ENCODE measurements at regions not wholly inside any gene's neighbourhood (a gene's known extent, or its start where the extent isn't known, plus 50 kb on each side); places are given as distances from the start of the nearest gene placed in this dataset.

DNA sequence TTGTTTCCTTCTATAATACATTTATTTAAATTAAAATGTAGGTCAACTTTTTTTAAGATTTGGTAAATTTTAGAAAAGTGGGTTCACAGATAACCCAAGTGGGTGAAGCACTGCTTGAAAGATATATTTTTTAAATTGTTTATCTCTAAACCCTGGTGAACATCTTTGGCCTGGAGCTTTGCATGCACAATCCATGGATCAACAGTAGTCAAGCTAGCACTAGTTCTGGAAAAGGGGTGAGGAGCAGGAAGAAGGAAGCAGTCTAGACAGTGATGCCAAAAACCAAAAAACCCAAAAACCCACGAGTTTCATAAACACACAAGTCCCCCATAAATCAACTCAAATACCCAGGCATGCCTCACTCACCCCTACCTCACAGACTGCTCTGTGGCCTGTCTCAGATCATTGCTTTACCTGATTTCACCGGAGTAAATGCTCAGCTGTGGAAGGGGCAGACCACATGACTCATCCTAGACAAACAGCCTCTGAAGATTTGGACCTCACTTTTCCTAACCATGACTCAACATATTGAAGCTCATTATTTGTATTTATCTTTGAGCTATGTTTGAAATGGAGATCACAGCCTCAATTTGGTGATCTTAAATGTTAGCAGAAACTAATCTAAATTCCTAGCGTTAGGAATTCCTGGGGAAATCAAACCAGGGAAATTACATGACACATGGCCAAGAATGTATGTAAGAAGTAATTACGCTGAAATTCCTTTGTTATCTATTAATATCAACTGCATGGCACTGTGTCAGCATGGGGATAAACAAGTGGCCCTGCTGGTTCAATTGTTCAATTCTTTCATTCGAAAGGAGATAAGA is 149.6 kb downstream of the ZNF608 start (continued):
- TF ChIP-seq, protein P1, sequence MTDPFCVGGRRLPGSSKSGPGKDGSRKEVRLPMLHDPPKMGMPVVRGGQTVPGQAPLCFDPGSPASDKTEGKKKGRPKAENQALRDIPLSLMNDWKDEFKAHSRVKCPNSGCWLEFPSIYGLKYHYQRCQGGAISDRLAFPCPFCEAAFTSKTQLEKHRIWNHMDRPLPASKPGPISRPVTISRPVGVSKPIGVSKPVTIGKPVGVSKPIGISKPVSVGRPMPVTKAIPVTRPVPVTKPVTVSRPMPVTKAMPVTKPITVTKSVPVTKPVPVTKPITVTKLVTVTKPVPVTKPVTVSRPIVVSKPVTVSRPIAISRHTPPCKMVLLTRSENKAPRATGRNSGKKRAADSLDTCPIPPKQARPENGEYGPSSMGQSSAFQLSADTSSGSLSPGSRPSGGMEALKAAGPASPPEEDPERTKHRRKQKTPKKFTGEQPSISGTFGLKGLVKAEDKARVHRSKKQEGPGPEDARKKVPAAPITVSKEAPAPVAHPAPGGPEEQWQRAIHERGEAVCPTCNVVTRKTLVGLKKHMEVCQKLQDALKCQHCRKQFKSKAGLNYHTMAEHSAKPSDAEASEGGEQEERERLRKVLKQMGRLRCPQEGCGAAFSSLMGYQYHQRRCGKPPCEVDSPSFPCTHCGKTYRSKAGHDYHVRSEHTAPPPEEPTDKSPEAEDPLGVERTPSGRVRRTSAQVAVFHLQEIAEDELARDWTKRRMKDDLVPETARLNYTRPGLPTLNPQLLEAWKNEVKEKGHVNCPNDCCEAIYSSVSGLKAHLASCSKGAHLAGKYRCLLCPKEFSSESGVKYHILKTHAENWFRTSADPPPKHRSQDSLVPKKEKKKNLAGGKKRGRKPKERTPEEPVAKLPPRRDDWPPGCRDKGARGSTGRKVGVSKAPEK (CRISPR knock-in tag; IDR thresholded peaks at IDR 0.05; ENCODE audit: borderline replicate concordance), result no peak
- TF ChIP-seq ZBTB7B (CRISPR knock-in tag; IDR thresholded peaks at IDR 0.05) (0 out of 2 replicates have a peak, but pooled peaks have one; percentile 60), NFE2L2 (IDR thresholded peaks at IDR 0.05; ENCODE audit: low read length) (peak; percentile 95), PCBP1 (IDR thresholded peaks at IDR 0.05; ENCODE audit: borderline replicate concordance, low read depth, low read length) (no peak), ZNF569 (CRISPR knock-in tag; IDR thresholded peaks at IDR 0.05; ENCODE audit: borderline replicate concordance) (no peak), ZNF530 (CRISPR knock-in tag; IDR thresholded peaks at IDR 0.05; ENCODE audit: low read depth) (no peak), MXI1 (IDR thresholded peaks at IDR 0.05; ENCODE audit: borderline replicate concordance, low read depth, low read length) (peak; percentile 56; the same call in 1 of the 3 replicates), TOE1 (CRISPR knock-in tag; IDR thresholded peaks at IDR 0.05) (no peak), ATF7 (IDR thresholded peaks at IDR 0.05) (no peak), ATF7 (CRISPR knock-in tag; IDR thresholded peaks at IDR 0.05) (no peak), RBAK (CRISPR knock-in tag; IDR thresholded peaks at IDR 0.05) (no peak), HMG20A (CRISPR knock-in tag; IDR thresholded peaks at IDR 0.05; ENCODE audit: borderline replicate concordance) (peak; percentile 92), HNF4A (CRISPR knock-in tag; IDR thresholded peaks at IDR 0.05) (peak; percentile 22; the same call in 1 of the 2 replicates), CREM (IDR thresholded peaks at IDR 0.05) (peak; percentile 45; the same call in 1 of the 2 replicates), CREM (CRISPR knock-in tag; IDR thresholded peaks at IDR 0.05) (no peak), ZNF552 (CRISPR knock-in tag; IDR thresholded peaks at IDR 0.05; ENCODE audit: borderline replicate concordance) (no peak), ZNF10 (CRISPR knock-in tag; IDR thresholded peaks at IDR 0.05; ENCODE audit: borderline replicate concordance, low read depth) (no peak), EP300 (IDR thresholded peaks at IDR 0.05; ENCODE audit: low read depth in 2 of 2, low read length in 2 of 2) (peak in 1 of 2 experiments; percentile 85; a peak in 2 of 4 replicates), EP300 (CRISPR knock-in tag; IDR thresholded peaks at IDR 0.05; ENCODE audit: borderline replicate concordance) (peak; percentile 63; the same call in 1 of the 2 replicates)
- TF ChIP-seq, protein P2, sequence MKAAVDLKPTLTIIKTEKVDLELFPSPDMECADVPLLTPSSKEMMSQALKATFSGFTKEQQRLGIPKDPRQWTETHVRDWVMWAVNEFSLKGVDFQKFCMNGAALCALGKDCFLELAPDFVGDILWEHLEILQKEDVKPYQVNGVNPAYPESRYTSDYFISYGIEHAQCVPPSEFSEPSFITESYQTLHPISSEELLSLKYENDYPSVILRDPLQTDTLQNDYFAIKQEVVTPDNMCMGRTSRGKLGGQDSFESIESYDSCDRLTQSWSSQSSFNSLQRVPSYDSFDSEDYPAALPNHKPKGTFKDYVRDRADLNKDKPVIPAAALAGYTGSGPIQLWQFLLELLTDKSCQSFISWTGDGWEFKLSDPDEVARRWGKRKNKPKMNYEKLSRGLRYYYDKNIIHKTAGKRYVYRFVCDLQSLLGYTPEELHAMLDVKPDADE (CRISPR knock-in tag; IDR thresholded peaks at IDR 0.05), result no peak
- TF ChIP-seq, protein P3, sequence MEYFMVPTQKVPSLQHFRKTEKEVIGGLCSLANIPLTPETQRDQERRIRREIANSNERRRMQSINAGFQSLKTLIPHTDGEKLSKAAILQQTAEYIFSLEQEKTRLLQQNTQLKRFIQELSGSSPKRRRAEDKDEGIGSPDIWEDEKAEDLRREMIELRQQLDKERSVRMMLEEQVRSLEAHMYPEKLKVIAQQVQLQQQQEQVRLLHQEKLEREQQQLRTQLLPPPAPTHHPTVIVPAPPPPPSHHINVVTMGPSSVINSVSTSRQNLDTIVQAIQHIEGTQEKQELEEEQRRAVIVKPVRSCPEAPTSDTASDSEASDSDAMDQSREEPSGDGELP (IDR thresholded peaks at IDR 0.05; ENCODE audit: borderline replicate concordance, low read depth), result peak; percentile 93
- TF ChIP-seq, protein P4, sequence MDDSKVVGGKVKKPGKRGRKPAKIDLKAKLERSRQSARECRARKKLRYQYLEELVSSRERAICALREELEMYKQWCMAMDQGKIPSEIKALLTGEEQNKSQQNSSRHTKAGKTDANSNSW (CRISPR knock-in tag; IDR thresholded peaks at IDR 0.05; ENCODE audit: borderline replicate concordance), result no peak
